Skeletal muscle satellite cell (primary cell): ENCODE measurements at regions not wholly inside any gene's neighbourhood (a gene's known extent, or its start where the extent isn't known, plus 50 kb on each side); places are given as distances from the start of the nearest gene placed in this dataset.

Experiments
- H3K27me3 ChIP-seq: 2 replicates; pipeline ENCODE4 v1.7.0; 2013; ENCODE audit warnings: low read length; ENCODE audit not compliant: control insufficient read depth, insufficient read depth
- H3K36me3 ChIP-seq: 2 replicates; pipeline ENCODE4 v1.7.0; 2013; ENCODE audit warnings: mild to moderate bottlenecking, control low read depth, low read length; ENCODE audit not compliant: insufficient read depth
- H3K4me1 ChIP-seq: 2 replicates; pipeline ENCODE4 v1.7.0; 2013; ENCODE audit warnings: low read length; ENCODE audit not compliant: control insufficient read depth, insufficient read depth
- H3K4me2 ChIP-seq: 2 replicates; pipeline ENCODE4 v1.7.0; 2013; ENCODE audit warnings: mild to moderate bottlenecking, low read length
- H3K4me3 ChIP-seq: 2 replicates; pipeline ENCODE4 v1.7.0; 2013; ENCODE audit warnings: low read length
- H3K9ac ChIP-seq: 2 replicates; pipeline ENCODE4 v1.7.0; 2013; ENCODE audit warnings: mild to moderate bottlenecking, low read depth, low read length, moderate library complexity
- H3K9me3 ChIP-seq: replicated peaks from 2 replicates; pipeline ENCODE4 v1.7.0; 2013; ENCODE audit warnings: mild to moderate bottlenecking, control low read depth, low read length

GRCh38 chr2:501130-501529 lies 176.1 kb downstream of the TMEM18 start:
- H3K4me1 ChIP-seq: no peaks in the 10 kb centered on the region
- no peak overlapping the region for H3K4me2 ChIP-seq
- no peaks in the 10 kb centered on the region for H3K27me3 ChIP-seq
- no peaks in the 10 kb centered on the region for H3K36me3 ChIP-seq
- no peak overlapping the region for H3K4me3 ChIP-seq
- H3K9ac ChIP-seq: no peak overlapping the region
- peaks cover 21% of the 10 kb centered on the region for H3K9me3 ChIP-seq

GRCh38 chr2:499726-500125 lies 177.5 kb downstream of the TMEM18 start:
- Histone ChIP-seq H3K4me2 (no peak overlapping the region), H3K9me3 (peaks cover 20% of the 10 kb centered on the region), H3K4me3 (no peak overlapping the region), H3K9ac (no peak overlapping the region), H3K4me1 (no peaks in the 10 kb centered on the region), H3K36me3 (no peaks in the 10 kb centered on the region), H3K27me3 (no peaks in the 10 kb centered on the region)

- no peaks in the 10 kb centered on the region for H3K4me1 ChIP-seq
- H3K36me3 ChIP-seq: no peaks in the 10 kb centered on the region
- no peak overlapping the region for H3K4me3 ChIP-seq
- no peak overlapping the region for H3K4me2 ChIP-seq
- no peak overlapping the region for H3K9ac ChIP-seq
- no peaks in the 10 kb centered on the region for H3K27me3 ChIP-seq
- peaks cover 16% of the 10 kb centered on the region for H3K9me3 ChIP-seq
Measured at GRCh38 chr2:498493-499178, 178.6 kb downstream of the TMEM18 start.

GRCh38 chr2:497770-498492 lies 179.3 kb downstream of the TMEM18 start:
- no peak overlapping the region for H3K4me3 ChIP-seq

GRCh38 chr2:496729-497128 lies 180.5 kb downstream of the TMEM18 start:
- Histone ChIP-seq H3K9me3 (peaks cover 18% of the 10 kb centered on the region), H3K27me3 (no peaks in the 10 kb centered on the region), H3K4me1 (no peaks in the 10 kb centered on the region), H3K4me2 (no peak overlapping the region), H3K36me3 (no peaks in the 10 kb centered on the region), H3K9ac (no peak overlapping the region), H3K4me3 (no peak overlapping the region)

More at GRCh38 chr2:497770-498492, 179.3 kb downstream of the TMEM18 start:
- no peaks in the 10 kb centered on the region for H3K36me3 ChIP-seq
- peaks cover 16% of the 10 kb centered on the region for H3K9me3 ChIP-seq
- no peaks in the 10 kb centered on the region for H3K4me1 ChIP-seq
- no peak overlapping the region for H3K4me2 ChIP-seq
- no peak overlapping the region for H3K9ac ChIP-seq
- H3K27me3 ChIP-seq: no peaks in the 10 kb centered on the region

- Histone ChIP-seq H3K4me2 (no peak overlapping the region), H3K4me3 (no peak overlapping the region), H3K9ac (no peak overlapping the region), H3K4me1 (no peaks in the 10 kb centered on the region), H3K9me3 (peaks cover 16% of the 10 kb centered on the region), H3K27me3 (no peaks in the 10 kb centered on the region), H3K36me3 (no peaks in the 10 kb centered on the region)
Measured at GRCh38 chr2:495745-496275, 181.4 kb downstream of the TMEM18 start.

GRCh38 chr2:494853-495252 lies 182.4 kb downstream of the TMEM18 start:
- H3K4me3 ChIP-seq: no peak overlapping the region
- no peaks in the 10 kb centered on the region for H3K36me3 ChIP-seq
- no peaks in the 10 kb centered on the region for H3K4me1 ChIP-seq
- peaks cover 18% of the 10 kb centered on the region for H3K9me3 ChIP-seq
- H3K4me2 ChIP-seq: no peak overlapping the region
- H3K9ac ChIP-seq: no peak overlapping the region
- no peaks in the 10 kb centered on the region for H3K27me3 ChIP-seq

- H3K9me3 ChIP-seq: peaks cover 16% of the 10 kb centered on the region
- H3K36me3 ChIP-seq: no peaks in the 10 kb centered on the region
- H3K9ac ChIP-seq: no peak overlapping the region
- H3K4me2 ChIP-seq: no peak overlapping the region
- no peaks in the 10 kb centered on the region for H3K4me1 ChIP-seq
- no peak overlapping the region for H3K4me3 ChIP-seq
- no peaks in the 10 kb centered on the region for H3K27me3 ChIP-seq
Measured at GRCh38 chr2:493228-493627, 184.0 kb downstream of the TMEM18 start.

- Histone ChIP-seq H3K4me1 (no peaks in the 10 kb centered on the region), H3K9ac (no peak overlapping the region), H3K4me2 (no peak overlapping the region), H3K4me3 (no peak overlapping the region), H3K36me3 (no peaks in the 10 kb centered on the region), H3K27me3 (no peaks in the 10 kb centered on the region), H3K9me3 (peaks cover 15% of the 10 kb centered on the region)
Measured at GRCh38 chr2:492178-492577, 185.0 kb downstream of the TMEM18 start.

GRCh38 chr2:489838-490237 lies 187.4 kb downstream of the TMEM18 start:
- H3K4me2 ChIP-seq: no peak overlapping the region
- no peak overlapping the region for H3K9ac ChIP-seq
- H3K4me3 ChIP-seq: no peak overlapping the region
- H3K4me1 ChIP-seq: no peaks in the 10 kb centered on the region
- H3K36me3 ChIP-seq: no peaks in the 10 kb centered on the region
- H3K9me3 ChIP-seq: peaks cover 12% of the 10 kb centered on the region
- H3K27me3 ChIP-seq: no peaks in the 10 kb centered on the region

GRCh38 chr2:489084-489483 lies 188.1 kb downstream of the TMEM18 start:
- H3K4me2 ChIP-seq: no peak overlapping the region
- H3K9ac ChIP-seq: no peak overlapping the region

More at GRCh38 chr2:489084-489483, 188.1 kb downstream of the TMEM18 start:
- H3K4me1 ChIP-seq: no peaks in the 10 kb centered on the region
- H3K27me3 ChIP-seq: no peaks in the 10 kb centered on the region
- peaks cover 12% of the 10 kb centered on the region for H3K9me3 ChIP-seq
- no peaks in the 10 kb centered on the region for H3K36me3 ChIP-seq
- no peak overlapping the region for H3K4me3 ChIP-seq
